Glomerular endothelial cell (primary cell): ENCODE measurements at regions not wholly inside any gene's neighbourhood (a gene's known extent, or its start where the extent isn't known, plus 50 kb on each side); places are given as distances from the start of the nearest gene placed in this dataset.

Source experiments
- DNase-seq: peaks from one replicate; pipeline ENCODE4 v3.0.0-alpha.2; 2011; ENCODE audit warnings: low read depth, low spot score; ENCODE audit errors: extremely low read depth

DNA sequence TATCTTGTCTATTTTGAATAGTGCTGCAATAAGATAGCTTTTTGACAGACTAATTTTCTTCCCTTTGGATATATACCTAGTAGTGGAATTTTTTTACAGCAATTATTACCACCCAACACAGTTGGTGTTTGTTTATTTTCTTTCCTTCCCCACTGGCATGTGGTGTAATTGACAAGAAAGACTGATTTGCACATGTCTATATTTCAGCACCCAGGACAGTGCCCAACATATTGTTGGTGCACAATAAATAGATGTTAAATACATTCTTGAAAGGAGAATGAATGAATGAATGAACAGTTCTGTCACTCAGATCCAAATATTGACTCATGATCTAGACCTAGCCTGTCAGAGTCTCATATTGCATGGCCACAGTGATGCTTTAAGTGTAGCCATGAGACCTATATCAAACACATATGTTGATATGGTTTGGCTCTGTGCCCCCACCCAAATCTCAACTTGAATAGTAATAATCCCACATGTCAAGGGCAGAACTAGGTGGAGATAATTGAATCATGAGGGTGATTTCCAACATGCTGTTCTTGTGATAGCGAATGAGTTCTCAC lies 538.2 kb downstream of the NYAP2 start:
- DNase-seq, result no peak

DNA sequence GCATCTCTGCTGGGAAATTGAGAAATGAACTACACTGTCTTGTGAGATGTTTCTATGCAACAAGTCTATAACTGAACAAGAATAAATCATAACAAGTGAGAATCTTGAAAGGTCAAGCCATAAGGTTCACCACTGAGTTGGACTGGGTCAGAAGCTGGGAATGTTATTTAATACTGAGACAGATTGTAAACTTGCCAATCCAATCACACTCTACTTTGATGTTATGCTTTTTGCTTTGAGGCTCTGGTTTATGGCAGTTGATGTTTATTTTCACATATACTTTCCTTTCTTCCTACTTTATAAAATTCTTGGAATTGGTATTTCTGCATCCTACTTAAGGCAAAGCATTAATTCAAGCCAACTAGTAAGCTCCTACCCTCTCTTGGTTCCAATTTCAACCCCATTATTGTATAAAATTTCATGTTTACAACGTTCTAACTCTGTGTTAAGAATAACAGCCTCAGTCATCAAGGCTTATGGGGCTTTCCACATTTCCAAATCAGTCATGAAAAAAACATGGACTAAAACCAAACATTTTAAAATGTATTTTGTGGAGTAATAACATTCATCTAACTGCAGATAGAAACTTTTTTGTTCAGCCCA lies 533.4 kb downstream of the NYAP2 start:
- no peak for DNase-seq

DNA sequence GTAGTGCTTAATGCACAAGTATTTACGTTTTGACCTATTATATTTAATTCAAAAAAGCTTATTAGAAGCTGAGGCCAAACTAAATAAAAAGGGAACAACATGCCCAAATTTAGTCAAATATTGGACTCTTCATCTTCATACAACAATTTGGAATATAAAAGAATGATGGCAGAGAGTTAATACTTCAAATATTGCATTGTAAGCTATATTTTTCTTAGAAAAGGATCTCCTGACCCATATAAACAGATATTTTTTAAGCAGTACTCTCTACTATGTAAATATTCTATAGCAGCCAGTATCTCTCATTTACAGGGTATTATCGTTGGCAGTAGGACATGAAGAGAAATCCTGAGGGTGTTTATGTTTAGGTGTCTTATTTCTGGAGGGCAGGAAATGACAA lies 531.2 kb downstream of the NYAP2 start:
- no peak for DNase-seq

DNA sequence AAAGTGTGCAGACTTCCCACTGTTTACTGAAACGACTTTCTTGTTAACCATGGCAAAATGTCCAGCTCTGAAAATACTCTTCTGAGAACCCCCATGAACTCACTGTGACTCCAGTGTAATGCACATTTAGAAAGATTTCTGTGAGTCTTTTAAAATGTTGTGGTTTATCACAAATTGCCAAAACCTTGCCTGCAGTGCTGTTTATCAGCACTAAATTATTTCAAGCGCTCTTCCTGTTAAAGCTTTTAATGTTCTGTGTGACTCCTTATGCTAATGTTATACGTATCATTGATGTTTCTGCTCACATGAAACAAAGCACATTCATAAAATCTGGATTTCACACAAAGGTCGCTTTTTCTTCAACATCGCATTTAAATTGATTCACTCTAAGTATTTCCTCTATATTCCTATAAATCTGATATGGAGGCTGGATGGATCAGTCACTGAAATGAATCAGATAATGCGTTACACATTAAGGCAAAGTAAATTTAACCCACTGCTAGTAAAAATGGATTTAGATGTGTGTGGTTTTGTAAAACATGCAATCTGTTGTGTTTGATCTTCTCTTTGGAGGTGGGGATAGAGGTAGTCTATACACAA lies 521.2 kb downstream of the NYAP2 start:
- no peak for DNase-seq

DNA sequence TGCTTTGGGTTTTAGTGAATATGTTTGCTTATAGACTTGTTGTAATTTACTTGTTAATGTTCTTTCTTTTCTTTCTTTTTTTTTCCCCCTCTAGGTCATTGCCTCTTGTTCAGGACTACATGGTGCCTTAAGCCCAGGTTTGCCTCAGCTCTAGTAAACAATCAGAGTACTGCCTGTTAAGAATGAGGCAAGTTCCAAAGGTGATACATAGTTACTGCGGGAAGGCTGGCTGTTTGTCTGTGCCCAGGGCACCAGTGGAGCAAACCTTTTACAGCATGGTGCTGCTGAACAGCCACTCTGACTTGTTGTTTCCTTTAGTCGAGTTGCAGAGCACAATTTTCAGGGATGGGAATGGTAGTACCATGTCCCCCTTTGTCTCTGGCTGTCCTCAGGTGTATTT lies 517.2 kb downstream of the NYAP2 start:
- no peak for DNase-seq

DNA sequence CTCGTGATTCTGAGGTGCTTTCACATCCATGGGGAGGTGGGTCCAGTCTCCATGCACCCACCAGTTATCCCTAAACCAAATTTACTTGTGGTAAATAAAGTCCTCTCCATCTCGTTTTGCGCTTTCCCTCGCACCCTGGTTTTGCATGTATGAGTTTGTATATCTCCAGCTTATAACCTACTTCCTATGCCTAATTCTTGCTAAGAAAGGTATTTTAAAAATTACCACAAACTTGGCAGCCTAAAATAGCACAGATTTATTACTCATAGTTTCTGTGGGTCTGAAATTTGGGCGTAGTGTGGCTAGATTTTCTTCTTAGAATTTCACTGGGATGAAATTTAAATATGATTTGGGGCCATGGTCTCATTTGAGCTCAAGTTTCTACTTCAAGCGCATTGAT lies 511.5 kb downstream of the NYAP2 start:
- DNase-seq, result no peak

DNA sequence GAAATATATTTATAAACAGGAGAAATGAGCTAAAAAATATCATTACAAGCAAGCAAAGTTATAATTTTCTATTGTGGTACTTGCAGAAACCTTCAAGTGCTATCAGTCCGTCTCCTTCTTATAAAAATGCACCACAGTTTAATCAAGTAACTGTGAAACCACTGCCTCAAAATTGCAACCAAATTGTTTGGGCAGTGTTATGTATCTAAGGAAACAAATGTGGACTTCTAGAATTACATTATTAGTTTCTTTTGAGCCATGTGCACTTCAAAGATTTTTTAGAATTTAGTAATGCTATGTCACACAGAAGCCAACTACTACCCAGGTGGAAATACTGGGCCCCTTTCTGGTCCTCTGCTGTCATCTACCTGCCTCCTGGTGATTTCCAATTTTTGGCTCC lies 495.6 kb downstream of the NYAP2 start:
- DNase-seq, result no peak

DNA sequence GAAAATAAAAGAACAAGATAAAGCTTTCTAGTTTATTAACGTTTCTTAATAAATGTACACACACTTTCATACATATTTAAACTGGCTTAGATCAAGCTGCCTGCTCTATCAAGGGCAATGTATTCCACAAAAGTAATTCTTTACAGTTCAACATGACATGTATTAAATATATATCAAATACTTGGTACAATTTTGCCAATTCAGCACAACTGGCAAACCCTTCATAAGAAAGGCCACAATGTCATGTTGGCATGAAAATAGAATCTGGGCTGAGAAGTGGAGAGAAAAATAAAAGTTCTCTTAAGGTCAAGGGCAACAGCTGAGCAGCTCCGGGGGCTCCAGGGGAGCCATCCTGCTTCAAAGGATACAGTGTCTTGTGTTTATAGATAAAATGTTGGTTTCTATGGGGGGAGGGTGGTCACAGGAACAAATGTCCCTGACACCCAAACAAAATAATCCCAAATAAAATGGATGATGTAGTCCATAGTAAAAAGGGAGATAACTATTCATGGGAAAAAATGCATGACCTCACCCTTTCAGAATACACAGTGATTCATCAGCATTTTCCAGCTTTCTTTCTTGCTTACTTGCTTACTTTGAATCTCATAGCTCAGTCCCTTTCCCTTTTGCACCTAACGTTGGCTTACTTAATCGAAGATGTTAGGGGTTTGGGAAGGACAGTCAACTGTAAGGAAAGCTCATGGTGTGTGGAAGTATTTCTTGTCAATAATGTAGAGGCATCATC lies 494.9 kb downstream of the NYAP2 start:
- DNase-seq, result no peak

DNA sequence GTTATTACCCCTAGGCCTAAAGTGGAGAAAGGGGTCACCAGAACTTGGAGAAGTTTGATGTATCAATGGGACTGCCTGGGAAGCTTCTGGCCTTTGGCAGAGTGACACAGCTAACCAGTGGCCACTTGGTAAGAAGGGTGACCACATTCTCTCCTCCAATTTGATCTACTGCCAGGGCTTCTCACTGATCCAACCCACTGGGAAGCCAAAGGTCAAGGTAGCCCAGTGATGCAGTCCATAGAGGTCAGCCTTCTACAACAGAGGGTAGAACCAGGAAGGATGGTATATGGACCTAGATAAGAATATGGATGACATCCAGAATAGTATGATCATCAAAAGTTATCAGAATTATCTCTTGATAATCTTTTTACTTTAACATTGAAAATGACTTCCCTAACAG lies 493.6 kb downstream of the NYAP2 start:
- DNase-seq, result no peak

DNA sequence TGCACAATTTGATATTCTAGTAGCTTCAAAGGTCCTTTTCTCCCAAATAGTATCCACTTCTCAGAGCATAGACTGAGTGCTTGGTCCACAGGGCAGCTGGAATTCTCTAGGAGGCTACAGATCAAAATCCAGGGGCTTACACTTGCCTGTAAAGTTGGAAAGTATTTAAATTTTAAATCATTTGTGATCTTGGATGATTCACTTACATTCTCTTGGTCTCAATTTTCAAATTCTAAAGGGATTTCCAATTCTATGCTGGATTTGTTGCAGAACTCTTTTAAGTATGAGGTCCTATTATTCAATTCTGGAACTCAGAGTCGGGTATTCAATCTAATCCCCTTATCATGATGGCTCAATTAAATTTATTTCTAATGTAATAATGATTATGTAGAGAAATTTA lies 492.3 kb downstream of the NYAP2 start:
- DNase-seq, result no peak

DNA sequence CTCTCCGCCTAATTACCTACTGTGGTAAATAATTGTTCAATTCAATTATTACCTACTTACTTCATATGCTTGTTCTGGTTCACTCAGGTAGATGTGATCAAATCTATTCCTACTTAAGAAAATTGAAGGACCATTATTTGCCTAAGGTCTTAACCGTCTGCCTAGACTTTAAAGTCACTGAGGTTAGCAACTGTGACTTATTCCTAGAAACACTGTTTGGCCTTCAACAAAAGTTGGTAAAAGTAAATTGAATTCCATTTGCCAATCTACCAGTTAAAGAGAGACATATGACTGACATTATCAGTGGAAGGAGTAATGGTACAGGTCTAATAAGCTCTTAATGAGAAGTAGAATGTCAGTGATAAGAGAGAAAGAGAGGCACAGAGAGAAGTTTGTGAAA lies 491.5 kb downstream of the NYAP2 start:
- no peak for DNase-seq

DNA sequence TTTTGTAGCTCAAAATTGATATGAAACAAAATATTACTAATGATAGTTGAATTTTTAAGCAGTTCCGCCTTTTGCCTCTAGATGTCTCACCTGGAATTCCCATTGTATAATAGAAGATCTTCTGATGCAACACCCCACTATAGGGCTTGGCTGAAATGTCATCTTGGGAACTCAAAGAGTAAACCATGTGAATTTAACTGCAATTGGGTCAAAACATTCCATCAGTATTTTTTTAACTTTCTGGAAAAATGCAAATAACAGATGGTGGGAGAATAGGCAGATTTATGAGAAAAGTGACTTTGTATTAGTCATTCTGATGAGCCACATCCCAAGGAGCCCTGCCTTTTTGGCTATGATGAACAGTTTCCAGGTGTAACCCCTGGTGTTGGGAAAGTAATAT lies 489.9 kb downstream of the NYAP2 start:
- no peak for DNase-seq

DNA sequence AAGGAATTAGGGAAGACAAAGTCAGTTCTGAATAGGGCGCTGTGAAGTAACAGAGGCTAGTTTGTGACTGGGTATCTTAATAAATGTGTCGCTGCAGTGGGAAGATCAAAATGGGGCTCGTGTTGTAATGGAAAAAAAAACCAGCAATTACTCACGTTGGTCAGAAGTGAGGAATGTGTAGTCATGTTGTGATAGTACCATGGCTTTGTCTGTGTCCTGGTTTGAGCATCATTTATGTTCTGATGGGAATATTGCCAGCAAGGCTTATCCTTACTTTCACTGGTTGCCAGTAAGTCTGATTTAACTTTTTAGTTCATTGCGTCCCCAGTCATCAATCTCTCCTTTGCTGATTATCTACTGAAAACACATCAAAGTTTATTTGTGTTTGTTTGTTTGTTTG lies 467.6 kb downstream of the NYAP2 start:
- no peak for DNase-seq

DNA sequence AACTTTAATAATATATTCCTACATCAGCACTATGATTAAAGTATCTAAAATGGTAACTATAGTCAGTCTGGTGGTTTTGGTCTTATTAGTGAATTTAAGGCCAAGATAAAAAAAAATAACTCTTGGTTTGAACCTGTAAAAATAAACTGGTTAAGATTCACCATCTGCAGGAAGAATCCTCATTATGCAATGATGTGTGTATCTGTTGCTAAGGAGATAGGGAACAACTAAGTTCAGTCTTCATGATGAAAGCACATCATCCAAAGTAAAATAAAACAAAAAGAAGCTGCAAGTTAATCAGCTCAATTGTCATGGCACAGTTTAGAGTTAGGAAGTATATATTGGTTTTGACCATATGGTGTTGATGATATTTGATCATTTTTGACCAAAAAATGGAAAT lies 466.0 kb downstream of the NYAP2 start:
- DNase-seq, result no peak

DNA sequence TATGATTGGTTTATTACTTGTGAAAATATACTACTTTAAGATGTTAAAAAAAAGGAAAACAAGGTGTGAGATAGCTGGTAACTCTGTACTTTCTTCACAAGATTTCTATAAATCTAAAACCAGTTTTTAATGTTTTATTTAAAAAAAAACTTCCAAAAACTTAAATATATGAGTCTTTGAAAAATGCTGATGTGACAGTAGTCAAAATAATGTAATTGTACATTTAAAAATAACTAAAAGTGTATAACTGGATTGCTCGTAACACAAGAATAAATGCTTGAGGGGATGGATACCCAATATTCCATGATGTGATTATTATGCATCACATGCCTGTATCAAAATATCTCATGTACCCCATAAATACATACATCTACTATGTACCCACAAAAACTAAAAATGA lies 464.9 kb downstream of the NYAP2 start:
- DNase-seq, result no peak

DNA sequence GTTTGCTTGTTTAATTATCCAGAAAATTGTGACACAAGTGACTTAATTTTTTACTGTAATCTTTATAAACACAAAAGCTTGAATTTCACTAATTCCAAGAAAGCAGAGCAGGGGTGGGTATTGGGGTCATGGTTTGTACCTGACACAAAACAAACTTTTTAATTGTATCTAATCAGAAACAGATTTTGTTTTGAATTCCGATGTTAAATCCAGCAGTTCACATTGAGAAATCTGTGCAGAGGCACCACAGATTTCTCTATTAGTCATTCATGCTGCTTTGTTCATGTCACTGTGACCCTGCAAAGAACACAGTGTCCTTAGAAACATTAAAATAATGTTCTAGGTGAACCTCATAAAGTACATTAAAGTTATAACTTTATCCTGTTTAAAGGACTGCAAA lies 443.4 kb downstream of the NYAP2 start:
- no peak for DNase-seq

DNA sequence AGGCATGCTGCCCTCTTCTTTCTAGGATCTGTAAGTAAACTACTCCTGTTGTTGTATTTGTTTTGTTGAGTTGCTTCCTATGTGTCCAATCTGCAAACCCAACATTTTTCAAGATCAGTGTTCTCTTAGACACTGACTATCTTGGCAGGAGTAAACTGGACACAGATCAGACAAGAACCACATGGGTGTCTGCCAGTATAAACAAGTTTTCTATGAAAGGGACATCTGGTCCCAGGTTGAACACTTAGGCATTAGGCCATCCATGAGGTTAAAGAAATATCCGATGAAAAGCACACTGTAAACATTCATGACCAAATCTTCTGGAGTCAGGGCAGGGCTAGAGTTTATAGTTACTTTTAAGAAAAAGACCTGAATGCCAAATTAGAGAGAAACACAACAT lies 441.8 kb downstream of the NYAP2 start:
- DNase-seq, result no peak

DNA sequence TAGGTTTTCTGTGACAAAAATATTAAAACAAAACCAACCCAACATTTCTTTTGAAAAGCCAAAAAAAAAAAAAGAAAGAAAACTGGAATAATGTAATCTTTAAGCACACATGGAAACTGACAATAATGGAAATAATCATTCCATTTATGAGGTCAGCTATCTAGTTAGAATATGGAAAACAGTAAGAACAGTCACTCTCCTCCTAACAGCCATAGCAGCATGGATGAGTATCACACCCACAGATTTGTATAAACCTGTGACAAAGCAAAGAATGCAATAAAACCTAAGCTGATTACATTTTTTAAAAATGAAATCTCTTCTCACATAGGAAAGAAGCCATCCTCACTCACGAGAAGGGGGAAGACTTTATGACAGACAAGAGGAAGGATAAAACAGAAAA lies 437.8 kb downstream of the NYAP2 start:
- no peak for DNase-seq

DNA sequence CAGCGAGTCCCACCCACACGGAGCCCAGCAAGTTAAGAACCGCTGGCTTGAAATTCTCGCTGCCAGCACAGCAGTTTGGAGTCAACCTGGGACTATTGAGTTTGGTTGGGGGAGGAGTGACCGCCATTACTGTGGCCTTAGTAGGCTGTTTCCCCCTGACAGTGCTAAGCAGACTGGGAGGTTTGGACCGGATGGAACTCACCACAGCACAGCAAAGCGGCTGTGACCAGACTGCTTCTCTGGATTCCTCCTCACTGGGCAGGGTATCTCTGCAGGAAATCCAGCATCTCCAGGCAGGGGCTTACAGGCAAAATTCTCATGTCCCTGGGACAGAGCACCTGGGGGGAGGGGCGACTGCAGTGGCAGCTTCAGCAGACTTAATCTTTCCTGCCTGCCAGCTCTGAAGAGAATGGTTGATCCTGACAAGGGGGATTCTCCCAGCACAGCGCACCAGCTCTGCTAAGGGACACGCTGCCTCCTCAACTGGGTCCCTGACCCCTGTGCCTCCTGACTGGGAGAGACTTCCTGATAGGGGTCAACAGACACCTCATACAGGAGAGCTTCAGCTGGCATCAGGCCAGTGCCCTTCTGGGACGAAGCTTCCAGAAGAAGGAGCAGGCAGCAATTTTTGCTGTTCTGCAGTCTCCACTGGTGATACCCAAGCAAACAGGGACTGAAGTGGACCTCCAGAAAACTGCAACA lies 425.4 kb downstream of the NYAP2 start:
- no peak for DNase-seq

DNA sequence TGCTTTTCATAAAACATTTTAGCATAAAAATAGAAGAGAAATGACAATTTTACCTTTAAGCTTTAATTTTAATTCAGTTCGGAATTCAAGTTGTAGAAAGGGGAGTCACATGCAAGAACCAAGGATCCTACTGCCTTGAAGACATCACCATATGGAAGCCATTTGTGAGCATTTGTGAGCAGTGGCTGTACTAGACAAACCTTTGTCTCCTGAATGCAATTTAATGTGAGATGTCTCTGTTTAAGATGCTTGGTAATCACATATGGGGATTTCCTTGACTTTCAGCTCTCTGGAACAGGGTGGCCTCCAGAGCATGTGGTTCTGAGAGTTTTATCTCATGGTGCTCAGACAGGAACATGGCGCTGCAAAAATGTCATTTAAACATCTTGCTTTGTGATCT lies 421.8 kb downstream of the NYAP2 start:
- no peak for DNase-seq

DNA sequence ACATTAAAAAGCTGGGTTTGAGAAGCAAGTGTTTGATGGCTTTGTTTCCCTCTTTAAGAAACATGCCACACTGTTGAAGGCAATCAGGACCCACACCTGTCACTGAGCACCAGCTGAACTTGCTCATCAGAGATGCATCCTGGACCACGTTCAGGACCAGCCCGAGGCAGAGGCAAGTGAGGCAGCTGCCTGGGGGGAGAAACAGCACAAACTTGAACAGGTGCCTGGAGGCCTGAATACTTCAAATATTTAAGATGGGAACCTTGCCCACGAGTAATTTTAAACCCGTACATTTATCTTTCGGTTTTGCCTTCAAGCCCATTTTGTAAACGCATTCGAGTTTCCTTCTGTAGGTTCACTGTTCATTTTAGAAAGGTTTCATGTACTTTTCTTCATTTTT lies 421.3 kb downstream of the NYAP2 start:
- DNase-seq, result no peak

DNA sequence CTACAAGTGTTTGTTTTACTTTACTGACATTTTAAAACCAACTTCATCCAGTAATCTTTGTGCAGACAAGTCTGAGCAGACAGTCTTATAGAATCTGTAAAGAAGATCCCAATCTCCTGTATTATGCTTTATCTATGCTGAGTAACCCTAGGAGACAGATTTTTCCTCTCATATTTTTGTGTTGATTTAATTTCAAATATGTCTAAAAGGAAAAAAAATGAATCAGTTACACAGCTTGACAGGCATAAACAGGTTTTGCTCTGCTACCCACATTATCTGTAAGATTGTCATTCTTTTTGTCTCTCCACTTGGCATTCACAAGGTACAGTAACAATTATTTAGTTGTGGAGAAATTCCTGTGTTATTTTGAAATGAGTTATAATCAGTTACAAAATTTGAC lies 415.0 kb downstream of the NYAP2 start:
- DNase-seq, result no peak
